Heart left ventricle (tissue), 13 donors: ENCODE measurements at regions not wholly inside any gene's neighbourhood (a gene's known extent, or its start where the extent isn't known, plus 50 kb on each side); places are given as distances from the start of the nearest gene placed in this dataset.

Experiments used
- POLR2A ChIP-seq, 2 donors: fragments of 450-650 bp; IDR thresholded peaks; one replicate each; pipeline ENCODE4 v1.6.1; 2017; ENCODE audit warnings: antibody characterized with exemption in 2 of 2, mild to moderate bottlenecking in 2 of 2, moderate library complexity in 2 of 2
- TF ChIP-seq, protein P1 (sequence below), 12 donors: fragments of 200-600 bp; sonication (generic) in 4 of 12; IDR thresholded peaks; one replicate each; pipeline versions ENCODE4 v1.5.0 to v1.8.0; 2018 to 2022; ENCODE audit warnings: antibody characterized with exemption in 12 of 12, mild to moderate bottlenecking in 5 of 12
- donor health status: ischemic (EF 13 %, LVEDD 7.1; RV severe dilation, severe dysfunction).
- donor health status: DM: no; HTN: yes; CAD: no.
- donor health status: DM: no; HTN: no; CAD: no.
- donor health status: ischemic (EF 25% LVEDD 6.9; RV normal size, moderate dysfunction).
- donor health status: ischemic (EF 25% LVEDD 5.7; RV mildly dilated, moderate dysfunction).
- donor health status: ischemic (EF 35%, LVEDD 5.7; RV mildly dilated, moderate dysfunction).
- donor health status: nonischemic (EF 11% LVEDD 7.7; RV severe dilation, severe dysfunction).
- donor health status: DM: yes; HTN: yes; CAD: no.
- donor health status: PGD.
- donor health status: ischemic (EF 29% LVEDD 5.4; RV normal size, mild dysfunction).
- donor health status: nonischemic (EF 23%, LVEDD 6.1; RV moderate dilation, normal function).

- TF ChIP-seq, protein P1, sequence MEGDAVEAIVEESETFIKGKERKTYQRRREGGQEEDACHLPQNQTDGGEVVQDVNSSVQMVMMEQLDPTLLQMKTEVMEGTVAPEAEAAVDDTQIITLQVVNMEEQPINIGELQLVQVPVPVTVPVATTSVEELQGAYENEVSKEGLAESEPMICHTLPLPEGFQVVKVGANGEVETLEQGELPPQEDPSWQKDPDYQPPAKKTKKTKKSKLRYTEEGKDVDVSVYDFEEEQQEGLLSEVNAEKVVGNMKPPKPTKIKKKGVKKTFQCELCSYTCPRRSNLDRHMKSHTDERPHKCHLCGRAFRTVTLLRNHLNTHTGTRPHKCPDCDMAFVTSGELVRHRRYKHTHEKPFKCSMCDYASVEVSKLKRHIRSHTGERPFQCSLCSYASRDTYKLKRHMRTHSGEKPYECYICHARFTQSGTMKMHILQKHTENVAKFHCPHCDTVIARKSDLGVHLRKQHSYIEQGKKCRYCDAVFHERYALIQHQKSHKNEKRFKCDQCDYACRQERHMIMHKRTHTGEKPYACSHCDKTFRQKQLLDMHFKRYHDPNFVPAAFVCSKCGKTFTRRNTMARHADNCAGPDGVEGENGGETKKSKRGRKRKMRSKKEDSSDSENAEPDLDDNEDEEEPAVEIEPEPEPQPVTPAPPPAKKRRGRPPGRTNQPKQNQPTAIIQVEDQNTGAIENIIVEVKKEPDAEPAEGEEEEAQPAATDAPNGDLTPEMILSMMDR (IDR thresholded peaks at IDR 0.05) = no peak
- no peak for TF ChIP-seq POLR2A (IDR thresholded peaks at IDR 0.05)
Measured at GRCh38 chr21:28186604-28187003, 806.1 kb downstream of the LTN1 start.
